GM21360 (cell line): ENCODE measurements at regions not wholly inside any gene's neighbourhood (a gene's known extent, or its start where the extent isn't known, plus 50 kb on each side); places are given as distances from the start of the nearest gene placed in this dataset.

ENCODE experiments used
- ATAC-seq: cut with Tn5 transposase; IDR thresholded peaks from one replicate; pipeline ENCODE4 v1.9.1; 2021; ENCODE audit warnings: mild to moderate bottlenecking, moderate library complexity; ENCODE audit not compliant: unreplicated experiment

DNA sequence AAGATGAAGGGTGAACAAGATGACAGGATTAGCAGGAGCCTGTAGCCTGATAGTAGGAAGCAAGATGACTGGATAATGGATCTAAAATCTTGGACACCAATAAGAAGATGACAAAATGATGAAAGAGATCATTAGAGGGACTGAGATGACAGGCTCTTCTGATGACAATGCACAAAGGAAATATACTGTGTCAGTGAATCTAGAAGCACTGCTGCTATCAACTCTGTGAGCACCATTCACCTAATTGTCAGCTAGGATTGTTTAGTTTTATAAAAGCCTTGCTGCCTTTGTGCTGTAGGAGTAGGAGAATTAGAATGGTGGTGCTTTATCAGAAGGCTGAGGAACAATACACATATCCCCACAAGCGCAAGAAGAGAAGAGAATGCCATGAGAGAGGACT, 1127.8 kb downstream of the DTWD2 start:
- no peak for ATAC-seq

DNA sequence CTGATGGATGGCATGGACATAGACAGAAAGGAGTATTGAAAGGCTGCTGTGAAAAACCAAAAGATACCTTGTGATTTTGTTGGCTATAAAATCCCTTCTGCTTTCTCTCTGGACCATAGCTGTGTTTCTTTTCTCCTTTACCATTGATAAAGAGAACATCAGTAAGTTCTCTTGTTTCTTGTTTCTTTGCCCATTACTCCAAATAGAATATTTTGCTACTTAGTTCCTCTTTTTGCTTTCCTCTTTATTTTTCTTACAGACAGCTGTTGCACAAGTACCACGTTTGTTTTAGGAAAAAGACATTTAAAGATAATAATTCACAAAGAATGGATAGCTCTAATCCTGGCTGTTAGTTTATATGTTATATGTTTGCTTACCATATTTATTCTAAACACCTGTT, 1129.2 kb downstream of the DTWD2 start:
- ATAC-seq: peak; percentile 63

DNA sequence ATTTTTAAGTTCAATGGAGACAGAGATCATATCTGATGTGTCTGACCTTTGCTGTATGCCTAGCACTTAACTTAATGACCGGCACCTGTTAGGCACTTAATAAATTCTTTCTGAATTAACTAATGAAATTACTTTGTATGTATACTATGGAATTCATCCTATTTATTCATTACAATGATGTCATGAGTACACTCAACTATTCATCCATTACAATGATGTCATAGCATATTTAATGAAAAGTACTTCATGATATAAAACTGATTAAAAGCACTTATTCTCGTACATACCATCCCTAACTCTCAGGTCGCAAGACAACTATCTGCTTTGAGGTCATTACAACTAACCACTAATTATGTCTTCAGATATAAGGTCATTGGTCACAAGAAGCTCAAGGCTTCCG, 1131.6 kb downstream of the DTWD2 start:
- no peak for ATAC-seq

DNA sequence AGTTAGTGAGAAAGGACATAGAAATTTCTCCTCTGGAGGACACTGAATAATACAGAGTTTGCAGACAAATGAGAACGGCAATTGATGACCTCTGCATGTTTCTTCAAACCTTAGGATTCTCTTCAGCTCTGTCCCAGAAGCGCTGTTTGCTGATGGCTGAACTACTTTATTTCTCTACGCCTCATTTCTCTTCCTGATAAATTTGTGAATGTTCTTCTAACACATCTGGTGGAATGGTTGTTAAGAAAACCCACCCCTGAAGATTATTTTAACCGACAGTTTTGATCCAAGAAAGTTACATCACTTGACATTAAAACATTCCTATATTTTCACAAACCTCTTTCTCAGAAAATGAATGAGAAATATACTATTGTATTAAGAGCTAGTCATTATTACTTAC, 1150.6 kb downstream of the DTWD2 start:
- no peak for ATAC-seq

DNA sequence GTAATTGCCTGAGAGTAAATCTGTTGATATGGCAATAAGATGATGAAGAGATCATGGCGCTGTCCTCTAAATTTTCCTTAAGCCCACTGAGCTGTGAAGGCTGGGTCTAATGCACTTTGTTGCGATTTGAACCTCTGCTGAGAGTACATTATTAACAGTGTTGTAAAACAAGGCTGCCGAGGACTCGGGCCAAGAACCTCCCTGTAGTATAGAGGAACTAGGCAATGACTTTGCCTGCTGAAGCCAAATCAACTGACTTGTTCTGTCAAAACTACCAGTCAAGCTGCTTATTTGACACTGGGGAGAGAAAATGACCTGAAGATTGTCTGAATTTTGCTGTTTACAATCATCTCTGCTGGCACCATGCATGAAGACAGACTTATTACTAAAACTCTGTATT, 1154.7 kb downstream of the DTWD2 start:
- ATAC-seq: no peak

DNA sequence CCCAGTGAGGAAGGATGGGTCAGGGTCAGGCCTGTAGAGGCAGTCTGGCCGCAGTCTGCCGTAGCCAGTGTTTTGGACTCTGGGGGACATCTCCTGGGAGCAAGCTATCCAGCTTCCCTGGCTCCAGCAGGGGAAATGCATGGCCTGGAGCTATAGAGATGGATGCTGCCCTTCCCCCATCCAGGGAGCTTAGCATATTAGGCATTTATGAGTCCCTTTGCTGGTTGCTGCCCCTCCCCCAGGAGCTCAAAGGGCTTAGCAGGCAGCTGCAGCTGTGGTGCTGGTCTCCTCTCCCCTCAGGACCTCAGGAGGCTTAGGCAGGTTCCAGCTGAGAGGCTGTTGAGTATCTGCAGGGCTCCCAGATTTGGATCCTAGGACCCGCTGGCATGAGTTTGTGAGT, 1158.7 kb downstream of the DTWD2 start:
- no peak for ATAC-seq

DNA sequence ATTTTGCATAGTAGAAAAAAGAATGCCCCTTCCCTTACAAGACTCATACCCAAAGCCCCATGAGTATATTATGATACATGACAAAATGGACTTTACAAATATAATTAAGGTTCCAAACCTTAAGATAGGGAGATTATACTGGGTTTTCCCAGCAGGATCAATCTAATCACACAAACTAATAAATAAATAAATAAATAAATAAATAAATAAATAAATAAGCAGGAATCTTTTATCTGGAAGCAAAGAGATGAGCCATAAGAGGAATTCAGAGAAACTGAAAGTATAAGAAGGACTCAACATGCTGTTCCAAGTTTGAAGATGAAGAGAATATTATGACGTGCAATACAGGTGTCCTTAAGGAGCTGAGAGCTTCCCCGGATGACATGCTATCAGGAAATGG, 1174.5 kb downstream of the DTWD2 start:
- no peak for ATAC-seq

DNA sequence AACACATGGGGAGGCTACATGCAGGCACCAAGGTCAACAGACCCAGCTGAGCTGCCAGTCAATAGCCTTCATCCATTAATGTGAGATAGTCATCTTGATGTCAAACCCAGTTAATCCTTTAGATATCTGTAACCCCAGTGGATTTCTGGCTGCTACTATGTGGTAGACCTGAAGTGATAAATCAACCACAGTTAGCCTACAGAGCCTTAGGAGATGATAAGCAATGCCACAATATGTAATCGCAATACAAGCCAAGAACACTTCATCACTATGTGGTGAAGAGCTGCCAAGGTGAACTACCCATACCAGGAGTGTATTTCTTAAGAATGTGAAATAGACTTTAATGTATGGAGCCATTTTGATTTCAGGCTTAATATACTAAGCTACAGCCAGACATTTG, 1175.5 kb downstream of the DTWD2 start:
- no peak for ATAC-seq

DNA sequence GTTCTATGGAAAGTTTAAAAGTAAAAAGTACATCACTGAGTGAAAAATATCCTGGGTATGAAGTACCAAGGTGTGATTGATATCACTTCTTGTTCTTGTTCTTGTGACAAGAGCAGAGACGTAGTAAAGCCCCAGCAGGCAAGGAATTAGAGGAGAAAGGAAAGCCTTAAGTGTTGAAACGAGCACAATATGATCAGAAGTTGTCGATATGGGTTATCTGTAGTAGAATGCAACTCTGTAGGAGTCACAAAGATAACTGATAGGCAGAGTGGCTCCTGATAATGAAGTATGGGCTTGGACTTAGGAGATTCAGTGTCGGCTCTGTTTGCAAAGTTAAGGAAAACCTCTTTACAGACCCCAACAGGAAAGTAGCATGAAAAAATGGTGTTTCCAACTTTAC, 1179.1 kb downstream of the DTWD2 start:
- no peak for ATAC-seq

DNA sequence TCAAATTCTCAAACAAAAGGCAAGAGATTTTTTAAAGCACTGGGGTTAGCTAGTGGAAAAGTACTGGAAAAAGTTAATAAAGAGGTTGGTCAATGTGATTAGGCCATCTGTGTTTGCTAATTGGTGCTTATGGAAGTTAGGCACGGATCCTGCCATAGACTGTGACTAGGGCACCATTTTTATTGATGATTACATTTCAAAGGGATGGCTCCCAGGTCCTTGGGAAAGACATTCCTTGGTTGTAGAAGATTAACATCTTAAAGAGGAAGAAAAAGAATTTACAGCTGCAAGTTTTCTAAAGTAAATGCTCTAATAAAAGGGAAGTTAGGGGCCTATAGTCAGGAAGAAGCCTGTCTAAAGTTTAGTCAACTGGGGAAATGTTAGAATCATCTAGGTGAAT, 1183.3 kb downstream of the DTWD2 start:
- no peak for ATAC-seq

DNA sequence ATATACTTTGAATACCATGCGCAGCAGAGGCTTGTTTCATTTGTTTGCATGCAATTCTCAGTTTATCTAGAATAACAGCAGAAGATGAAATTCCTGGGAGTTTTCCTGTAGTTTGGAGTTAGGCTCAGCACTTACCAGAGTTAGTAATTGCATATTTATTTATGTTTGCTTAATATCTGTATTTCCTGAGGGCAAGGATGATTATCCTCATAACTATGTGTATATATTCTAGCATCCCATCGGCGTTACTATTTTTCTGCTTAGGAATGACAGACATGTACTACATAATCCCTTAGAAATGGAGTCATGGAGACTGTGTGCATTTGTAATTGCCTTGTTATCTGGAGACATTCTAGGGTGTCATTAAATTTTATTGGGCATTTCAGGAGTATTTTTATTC, 1184.8 kb downstream of the DTWD2 start:
- ATAC-seq: no peak

DNA sequence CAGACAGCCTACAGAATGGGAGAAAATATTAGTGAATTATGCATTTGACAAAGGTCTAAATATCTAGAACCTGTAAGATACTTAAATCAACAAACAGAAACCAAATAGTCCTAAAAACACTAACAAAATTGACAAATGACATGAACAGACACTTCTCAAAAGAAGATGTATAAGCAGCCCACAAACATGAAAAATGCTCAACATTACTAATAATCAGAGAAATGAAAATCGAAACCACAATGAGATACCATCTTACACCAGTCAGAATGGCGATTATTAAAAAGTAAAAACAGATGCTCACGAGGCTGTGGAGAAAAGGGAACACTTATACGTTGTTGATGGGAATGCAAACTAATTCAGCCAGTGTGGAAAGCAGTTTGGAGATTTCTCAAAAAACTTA, 1186.8 kb downstream of the DTWD2 start:
- no peak for ATAC-seq

DNA sequence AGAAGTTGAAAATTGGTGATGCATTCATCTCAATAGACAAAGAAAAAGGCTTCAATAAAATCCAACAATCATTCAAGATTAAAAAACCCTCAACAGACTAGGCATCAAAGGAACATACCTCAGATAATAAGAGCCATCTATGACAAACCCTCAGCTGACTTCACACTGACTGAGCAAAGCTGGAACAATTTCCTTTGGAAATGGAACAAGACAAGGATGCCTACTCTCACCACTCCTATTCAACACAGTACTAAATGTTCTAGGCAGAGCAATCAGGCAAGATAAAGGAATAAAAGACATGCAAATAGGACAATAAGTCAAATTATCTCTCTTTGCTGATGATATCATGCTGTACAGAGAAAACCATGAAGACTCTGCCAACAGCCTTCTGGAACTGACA, 1188.1 kb downstream of the DTWD2 start:
- no peak for ATAC-seq

DNA sequence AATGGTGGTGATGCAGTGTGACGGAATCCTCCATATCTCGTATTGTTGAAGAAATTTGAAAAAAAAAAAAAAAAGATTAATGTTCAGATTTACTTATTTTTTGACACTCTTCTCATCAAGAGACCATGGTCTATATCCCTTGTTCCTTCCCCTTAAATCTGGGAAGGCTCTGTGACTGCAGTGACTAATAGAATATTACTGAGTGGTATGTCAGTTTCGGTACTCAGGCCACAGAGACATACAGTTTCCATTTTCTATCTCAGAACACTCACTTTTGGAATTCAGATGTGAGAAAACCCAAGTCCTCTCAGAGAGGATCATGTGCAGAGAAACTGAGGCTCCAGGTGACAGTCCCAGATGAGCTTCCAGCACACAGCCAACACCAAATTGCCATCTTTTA, 1193.5 kb downstream of the DTWD2 start:
- ATAC-seq: no peak

DNA sequence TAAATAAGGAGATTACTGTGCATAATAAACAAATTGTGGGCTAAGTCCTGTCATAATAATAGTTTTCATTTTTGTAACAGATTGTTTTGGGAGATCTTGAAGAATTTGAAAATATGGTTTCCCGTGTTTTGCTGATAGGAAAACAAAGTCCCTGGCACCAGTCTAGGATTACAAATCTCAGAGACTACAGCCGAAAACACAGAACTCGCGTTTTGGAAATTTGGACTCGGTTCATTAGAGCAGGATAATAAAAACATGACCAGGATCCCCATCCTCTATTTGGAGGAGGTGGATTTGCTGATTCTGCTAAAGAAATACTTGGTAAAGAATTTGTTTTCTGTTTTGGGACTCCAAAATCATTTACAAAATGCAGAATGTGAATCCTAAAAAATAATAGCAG, 1194.4 kb downstream of the DTWD2 start:
- ATAC-seq: no peak

DNA sequence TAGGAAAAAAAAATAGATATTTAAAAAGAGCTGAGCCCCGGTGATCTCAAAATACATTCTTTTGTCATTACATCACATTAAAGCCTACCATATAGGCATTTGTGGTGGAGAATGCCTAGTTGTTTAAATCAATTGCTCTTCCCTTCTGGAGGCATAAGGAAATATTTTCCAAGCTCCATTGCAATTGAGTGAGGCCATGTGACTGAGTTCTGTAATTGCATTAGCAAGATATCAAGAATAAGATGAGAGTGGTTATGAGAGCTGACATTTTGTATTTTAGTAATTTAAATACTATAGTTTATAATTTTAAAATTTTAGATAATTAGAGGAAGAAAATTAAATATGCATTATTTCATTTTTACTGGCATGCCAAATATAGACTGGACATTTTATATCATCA, 1195.9 kb downstream of the DTWD2 start:
- no peak for ATAC-seq

DNA sequence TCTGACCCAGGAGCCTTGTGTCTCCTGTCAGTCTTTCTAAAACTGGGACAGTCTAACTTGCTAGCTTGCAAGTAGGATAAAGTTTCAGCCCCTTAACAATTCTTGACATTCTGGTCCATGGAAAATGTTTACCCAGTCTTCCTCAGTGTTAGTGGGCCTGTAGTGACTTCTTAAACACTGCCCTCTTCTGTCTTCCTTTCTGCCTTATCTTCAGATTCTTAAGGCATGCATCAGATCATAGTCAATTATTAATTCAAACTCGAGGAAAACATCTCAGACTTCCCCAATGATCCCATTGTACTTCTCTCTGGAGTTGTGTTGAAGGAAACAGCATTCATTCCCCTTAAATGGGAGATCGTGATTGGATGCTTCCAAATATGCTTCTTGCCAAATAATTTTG, 1199.8 kb downstream of the DTWD2 start:
- no peak for ATAC-seq

DNA sequence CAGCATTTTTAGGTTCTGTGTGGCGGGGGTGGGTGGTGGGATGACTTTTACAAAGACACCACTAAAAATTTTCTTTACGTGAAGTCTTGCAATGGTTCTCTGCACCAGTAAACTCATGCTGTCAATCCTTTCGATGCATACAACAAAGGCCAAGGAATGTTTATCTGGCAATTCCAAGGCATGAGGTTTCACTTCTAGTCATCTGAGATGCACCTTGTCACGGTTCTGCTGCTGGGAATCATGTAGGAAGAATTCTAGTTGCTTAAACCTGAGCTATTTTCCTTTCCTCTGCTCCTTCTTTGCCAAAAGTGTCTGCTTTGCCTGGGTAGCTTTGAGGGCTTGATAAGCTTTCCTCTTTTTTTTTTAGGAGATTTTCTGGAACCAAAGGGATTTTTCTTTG, 1204.5 kb upstream of the SEMA6A start:
- ATAC-seq: no peak

DNA sequence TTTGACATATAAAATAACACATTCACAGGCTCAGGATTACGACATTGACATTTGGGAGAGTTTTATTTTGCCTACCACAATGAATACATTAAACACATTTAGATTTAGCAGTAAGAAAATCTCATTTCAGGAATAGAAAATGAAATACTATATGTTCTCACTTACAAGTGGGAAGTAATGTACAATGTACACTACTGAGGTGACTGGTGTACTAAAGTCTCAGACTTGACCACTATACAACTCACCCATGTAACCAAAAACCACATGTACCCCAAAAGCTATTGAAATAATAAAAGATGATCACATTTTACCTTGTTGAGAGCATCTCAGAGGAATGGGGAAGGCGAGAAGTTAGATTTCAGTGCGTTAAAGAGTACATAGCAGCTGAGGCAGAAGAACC, 1202.4 kb upstream of the SEMA6A start:
- ATAC-seq: peak; percentile 48

DNA sequence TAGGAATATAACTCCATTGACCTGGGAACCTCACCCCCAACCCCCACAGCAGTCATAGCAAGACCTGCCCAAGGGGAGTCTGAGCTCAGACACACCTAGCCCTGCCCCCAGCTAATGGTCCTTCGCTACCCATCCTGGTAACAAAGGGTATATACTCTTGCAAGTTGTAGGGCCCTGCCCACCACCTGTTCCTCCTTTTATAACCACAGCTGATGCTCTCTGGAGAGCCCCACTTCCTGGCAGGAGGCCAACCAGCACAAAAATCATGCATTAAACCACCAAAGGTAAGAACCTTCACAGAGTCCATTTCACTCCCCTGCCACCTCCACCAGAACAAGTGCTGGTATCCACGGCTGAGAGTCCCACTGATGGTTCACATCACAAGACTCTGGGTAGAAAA, 1195.3 kb upstream of the SEMA6A start:
- ATAC-seq: no peak

DNA sequence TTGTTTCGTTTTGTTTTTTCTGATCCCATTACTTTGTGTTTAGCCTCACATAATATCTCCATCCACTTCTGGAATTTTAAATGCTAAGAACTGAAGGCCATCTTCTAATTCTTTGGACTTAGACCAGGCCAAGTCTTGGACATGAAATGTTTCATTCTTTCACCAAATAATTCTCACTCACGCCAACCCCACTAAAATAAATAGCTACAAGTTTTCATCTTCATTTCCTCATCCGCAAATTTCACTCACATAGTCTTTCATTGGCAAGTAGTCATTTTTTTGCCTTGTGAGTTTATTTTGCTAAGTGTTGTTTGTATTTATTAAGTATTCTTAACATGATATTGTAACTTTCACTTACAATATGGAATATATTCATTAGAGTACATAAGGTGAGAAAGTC, 1188.6 kb upstream of the SEMA6A start:
- ATAC-seq: no peak

DNA sequence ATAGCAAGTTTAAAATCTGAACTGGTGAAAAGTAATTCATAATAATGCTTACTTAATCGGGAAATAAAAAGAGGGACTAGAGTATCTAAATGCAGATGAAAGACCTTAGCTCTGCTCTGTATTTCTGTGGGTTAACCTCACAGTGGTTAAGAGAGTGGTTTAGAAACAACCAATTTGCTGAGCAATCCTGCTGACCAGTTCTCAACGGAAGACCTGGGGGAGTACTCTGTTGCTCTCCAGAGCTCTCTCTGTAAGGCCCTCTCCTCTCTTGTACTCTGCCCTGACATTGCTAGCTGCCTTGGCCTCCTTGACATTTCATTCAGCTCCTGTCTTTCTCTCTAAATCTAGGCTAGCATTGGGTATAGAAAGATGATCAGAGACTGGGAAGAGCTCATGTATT, 1186.6 kb upstream of the SEMA6A start:
- no peak for ATAC-seq

DNA sequence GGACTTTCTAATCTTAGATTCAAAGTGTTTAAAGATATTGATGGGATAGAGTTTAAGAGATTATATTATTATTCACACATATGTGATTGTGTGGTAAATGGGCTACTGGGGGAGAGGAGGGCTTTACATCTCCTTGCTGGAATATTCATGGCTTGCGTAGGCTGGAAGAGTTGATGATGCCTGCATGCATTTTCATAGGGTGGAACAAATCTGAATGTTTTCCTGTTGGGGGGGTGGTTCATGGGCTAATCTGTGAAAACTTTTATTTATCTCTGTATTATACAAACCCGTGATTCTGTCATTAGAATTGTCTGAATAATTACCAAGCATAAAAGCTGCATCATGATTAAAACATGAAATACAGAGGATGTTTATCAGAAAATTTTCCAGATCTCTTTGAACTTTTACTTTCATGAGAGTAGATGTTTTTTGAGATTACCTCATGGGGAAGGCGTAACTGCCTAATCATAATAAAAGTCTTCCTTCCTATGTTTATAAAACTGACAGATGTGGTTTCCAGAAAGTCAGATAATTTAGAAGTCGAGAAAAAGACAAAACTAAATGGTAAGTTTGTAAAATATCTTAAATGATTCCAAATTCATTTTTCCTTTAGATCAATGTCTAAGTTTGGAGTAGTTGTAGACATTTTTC, 1185.4 kb upstream of the SEMA6A start:
- no peak for ATAC-seq

DNA sequence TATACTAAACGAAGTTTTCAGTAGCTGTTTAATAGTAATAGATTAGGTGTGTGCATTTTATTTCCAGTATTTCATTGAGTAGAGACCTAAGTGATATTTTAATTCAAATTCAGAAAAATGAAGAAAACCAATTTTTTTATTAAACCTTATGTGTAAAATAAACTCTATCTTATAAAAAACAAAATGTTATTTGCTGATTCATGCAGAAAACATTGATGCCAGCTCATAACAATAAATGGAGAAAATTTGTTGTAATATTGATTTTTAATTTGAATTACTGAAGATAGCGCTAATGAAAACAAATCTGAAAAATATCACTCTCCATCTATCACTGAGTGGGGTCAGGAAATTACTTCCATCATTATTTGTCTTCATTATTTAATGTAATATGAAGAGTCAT, 1177.8 kb upstream of the SEMA6A start:
- no peak for ATAC-seq
